HG03442 (cell line): ENCODE measurements at regions not wholly inside any gene's neighbourhood (a gene's known extent, or its start where the extent isn't known, plus 50 kb on each side); places are given as distances from the start of the nearest gene placed in this dataset.

Experiments used
- ATAC-seq: cut with Tn5 transposase; IDR thresholded peaks from one replicate; pipeline ENCODE4 v1.9.1; 2021; ENCODE audit warnings: mild to moderate bottlenecking, moderate library complexity; ENCODE audit not compliant: unreplicated experiment

GRCh38 chr20:56949318-56949717 is 317.1 kb downstream of the BMP7 start:
- ATAC-seq: no peak

- ATAC-seq: no peak
Measured at GRCh38 chr20:56952258-56953047, 314.0 kb downstream of the BMP7 start.

DNA sequence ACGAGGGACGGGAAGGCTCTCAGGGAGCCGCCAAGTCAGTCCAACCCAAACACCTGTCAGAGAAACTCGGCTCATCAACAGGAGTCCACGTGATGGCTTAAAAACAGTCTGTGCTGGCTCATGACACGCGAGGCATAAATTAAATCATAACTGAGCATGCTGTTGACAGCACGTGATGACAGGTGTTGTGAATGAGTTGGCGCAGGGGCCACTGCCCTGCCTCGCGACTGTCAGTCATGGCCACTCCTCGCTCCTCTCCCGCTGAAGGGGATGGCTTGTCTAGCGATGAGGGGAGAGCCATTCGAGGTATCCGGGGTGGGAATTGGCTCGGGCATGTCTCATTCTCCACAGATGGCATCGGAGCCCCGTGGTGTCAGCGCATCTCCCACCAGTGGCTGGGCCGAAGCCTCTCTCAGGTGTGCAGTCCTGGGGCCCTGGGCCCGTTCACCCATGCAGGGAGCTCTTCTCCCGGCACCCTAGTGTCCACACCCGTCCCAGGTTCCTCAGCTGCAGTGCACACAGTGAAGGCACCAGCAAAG is 313.3 kb downstream of the BMP7 start:
- no peak for ATAC-seq

DNA sequence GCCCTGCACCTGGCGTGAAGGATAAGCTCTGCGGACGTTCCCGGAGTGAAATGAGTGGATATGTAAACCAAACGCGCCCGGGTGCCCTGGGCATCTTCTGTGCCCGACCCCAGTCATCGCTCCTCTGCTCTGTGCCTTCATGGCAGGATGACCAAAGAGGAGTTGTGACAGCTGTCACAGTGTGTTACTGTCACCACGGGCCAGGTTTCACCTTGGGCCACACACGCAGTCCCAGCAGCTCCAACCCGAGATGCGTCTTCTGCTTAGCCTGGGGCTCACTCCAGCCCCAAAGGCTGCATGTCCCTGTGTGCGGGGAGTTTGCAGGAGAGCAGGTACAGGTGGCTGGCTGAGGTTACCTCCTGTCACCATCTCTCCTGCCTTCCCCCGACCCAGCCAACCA is 311.6 kb downstream of the BMP7 start:
- no peak for ATAC-seq

DNA sequence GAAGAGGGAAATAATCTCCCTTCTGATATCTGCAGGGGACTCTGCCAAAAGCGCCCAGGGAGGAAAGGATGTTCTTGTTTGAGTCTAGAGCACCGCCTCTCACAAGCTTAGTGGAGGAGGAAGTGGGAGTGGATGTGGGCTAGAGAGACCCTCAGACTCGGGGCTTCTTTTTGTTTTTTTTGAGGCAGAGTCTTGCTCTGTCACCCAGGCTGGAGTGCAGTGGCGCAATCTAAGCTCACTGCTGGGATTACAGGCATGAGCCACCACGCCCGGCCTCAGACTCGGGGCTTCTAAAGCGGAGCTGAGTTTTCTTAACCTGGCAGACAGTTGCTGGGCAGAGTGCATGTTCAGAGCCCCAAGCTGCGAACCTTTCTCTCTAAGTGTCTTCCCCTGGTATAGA is 310.8 kb downstream of the BMP7 start:
- no peak for ATAC-seq

- no peak for ATAC-seq
Measured at GRCh38 chr20:56956534-56956933, 309.9 kb downstream of the BMP7 start.

GRCh38 chr20:56957737-56958553 is 308.5 kb downstream of the BMP7 start:
- ATAC-seq: no peak

DNA sequence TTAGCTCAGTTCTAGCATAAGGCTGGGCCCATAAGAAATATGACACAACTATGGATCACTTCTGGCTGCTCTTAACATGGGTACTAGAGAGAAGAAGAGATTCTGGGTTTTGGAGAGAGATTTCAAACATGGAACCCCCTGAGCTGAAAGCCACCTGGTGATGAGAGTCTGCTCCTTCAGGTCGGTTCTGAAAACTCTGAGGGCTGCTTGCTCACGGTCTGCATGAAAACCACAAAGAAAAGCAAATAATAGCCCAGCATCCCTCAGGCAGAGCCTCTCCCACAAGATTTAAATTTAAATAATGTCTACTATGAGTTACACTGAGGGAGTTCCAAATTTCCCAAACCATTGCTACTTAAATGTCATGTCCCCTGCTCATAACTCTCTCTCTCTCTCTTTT is 301.5 kb downstream of the BMP7 start:
- ATAC-seq: no peak

DNA sequence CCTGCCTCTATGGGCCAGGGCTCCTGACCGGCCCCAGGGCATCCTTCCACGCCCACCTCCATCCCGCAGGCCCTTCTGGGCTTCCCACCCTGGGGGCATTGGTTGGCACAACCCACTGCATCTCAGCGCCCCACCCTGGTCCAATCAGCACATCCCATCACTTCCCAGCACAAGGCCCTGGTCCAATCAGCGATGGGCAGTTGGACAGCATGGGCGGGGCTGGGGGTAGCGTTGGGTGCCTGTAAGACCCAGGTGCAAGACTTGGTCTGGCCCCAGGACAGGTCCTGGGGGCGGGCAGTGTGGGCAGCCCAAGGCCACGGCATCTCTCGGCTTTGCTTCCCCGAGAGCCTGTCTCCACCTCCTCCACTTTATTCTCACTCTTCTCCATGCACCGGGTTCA is 298.5 kb downstream of the BMP7 start:
- ATAC-seq: no peak

DNA sequence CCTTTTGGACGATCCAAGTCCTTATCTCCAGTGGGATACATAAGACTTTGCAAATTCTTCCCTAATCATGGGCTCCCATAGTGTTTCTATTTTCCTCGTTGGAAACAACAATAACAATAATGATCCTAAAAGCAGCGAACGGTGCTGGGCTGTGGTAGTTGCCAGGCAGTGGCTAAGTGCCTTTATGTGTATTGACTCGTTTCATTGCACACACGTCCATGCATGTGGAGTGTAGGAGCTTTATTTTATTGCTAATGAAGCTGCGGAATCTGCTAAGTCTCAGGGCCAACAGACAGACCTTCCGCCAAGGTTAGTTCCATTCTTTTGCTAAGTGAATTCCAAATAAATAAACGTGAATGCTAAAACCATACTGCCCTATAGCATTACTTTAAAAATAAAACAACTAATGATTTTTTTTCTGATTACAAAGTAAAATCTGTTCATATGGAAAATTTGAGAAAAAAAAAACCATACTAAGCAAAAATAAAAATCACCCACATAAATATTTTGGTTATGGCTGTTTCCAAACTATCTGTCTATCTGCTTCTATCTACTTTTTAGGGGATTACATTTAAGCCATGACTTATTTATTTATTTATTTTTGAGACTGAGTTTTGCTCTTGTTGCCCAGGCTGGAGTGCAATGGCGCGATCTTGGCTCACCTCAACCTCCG is 297.9 kb downstream of the BMP7 start:
- ATAC-seq: no peak

GRCh38 chr20:56974499-56975250 is 291.8 kb downstream of the BMP7 start:
- ATAC-seq: no peak

GRCh38 chr20:56975838-56976237 is 290.6 kb downstream of the BMP7 start:
- ATAC-seq: no peak

- ATAC-seq: no peak
Measured at GRCh38 chr20:56976336-56976735, 290.1 kb downstream of the BMP7 start.

GRCh38 chr20:56978475-56978874 is 288.0 kb downstream of the BMP7 start:
- ATAC-seq: no peak

DNA sequence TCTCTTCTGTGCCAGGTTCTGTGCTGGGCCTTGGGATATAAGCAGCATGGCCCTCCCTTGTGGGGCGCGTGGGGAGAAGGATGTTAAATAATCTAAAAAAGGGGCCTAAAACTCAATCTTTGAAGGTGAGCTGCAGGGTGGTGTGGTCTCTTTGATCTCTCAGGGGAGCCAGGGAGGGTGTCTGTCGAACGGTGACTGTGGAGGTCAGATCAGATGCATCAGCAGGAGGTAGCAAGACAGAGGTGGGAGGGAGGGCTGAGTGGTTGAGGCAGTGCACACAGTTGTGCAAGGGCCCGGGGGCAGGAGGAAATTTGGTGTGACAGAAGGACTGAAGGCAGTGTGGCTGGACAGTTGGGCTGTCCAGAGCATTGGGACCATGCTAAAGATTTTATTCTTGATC is 287.3 kb downstream of the BMP7 start:
- no peak for ATAC-seq

- no peak for ATAC-seq
Measured at GRCh38 chr20:56981301-56981700, 285.1 kb downstream of the BMP7 start.

- ATAC-seq: no peak
Measured at GRCh38 chr20:56983813-56984212, 282.6 kb downstream of the BMP7 start.

DNA sequence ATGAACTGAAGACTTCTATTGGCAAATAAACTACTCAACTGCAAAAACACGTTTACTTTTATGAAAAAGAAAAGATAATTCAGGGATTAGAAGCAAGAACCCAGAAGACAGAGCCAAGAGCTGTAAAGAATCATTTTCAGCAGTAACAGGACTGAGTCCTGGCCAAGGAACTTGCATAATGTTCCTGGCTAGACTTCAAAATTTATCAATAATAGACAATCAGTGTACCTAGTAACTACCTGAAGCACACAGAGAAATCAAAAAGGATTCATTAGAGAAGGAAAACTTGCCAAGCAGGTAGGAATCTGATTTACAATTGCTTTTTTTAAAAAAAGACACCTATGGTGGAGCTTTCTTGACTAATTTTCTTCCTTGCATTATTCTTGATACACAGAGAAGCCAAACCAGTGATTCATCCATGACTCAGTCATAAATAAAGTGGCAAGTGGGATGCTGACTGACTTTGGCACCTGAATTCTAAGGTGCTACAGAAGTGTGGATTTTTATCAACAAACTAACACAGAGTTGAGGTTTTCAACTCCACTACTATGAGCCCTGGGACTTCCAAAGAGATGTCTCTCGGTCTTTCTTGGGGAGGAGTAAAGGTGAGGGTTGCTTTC is 281.3 kb downstream of the BMP7 start:
- ATAC-seq: no peak

DNA sequence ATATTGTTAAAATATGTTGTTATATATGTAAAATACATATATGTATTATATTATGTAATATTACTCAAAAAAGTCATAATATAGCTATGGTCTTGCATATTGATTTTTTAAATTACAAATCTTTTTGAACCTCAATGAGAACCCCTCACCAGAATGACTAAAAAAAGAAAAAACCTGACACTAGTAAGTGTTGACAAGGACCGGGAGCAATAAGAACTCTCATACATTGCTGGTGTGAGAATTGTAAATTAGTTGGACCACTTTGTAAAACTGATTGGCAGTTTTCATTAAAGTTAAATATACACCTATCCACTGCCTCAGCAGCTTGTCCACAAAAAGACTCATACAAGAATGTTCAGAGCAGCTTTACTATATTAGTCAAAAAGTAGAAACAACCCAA is 280.0 kb downstream of the BMP7 start:
- ATAC-seq: no peak
